Endothelial cell of umbilical vein (primary cell): ENCODE measurements at regions not wholly inside any gene's neighbourhood (a gene's known extent, or its start where the extent isn't known, plus 50 kb on each side); places are given as distances from the start of the nearest gene placed in this dataset.

Experiments used
- CTCF ChIP-seq, 2 donors: IDR thresholded peaks; 1 replicate in 1 of 2; 2 replicates in 1 of 2; pipeline ENCODE4 v1.5.1; 2011; ENCODE audit warnings: low read length in 2 of 2, mild to moderate bottlenecking in 2 of 2, moderate library complexity in 2 of 2, control low read depth in 1 of 2, inconsistent platforms in 1 of 2, low read depth in 1 of 2; ENCODE audit not compliant: insufficient read depth in 1 of 2; ENCODE audit errors: extremely low read depth in 1 of 2
- POLR2A ChIP-seq: IDR thresholded peaks from 2 replicates; pipeline ENCODE4 v1.6.1; 2012; ENCODE audit warnings: low read depth, mild to moderate bottlenecking, control low read depth, low read length
- POLR2AphosphoS5 ChIP-seq: IDR thresholded peaks from 2 replicates; pipeline ENCODE4 v1.6.1; 2012; ENCODE audit warnings: low read depth, mild to moderate bottlenecking, control low read depth, low read length, moderate library complexity; ENCODE audit not compliant: insufficient read depth

GRCh38 chr15:47283246-47283645 is 434.1 kb upstream of the SEMA6D start:
- no peak for TF ChIP-seq POLR2A
- TF ChIP-seq CTCF (IDR thresholded peaks at IDR 0.05; ENCODE audit: extremely low read depth in 1 of 2, insufficient read depth in 1 of 2, low read depth in 1 of 2, low read length in 2 of 2) = no peak
- TF ChIP-seq POLR2AphosphoS5 = no peak
